ENCODE measurements at regions not wholly inside any gene's neighbourhood (a gene's known extent, or its start where the extent isn't known, plus 50 kb on each side); places are given as distances from the start of the nearest gene placed in this dataset.

GRCh38 chr2:2590841-2591541, 259.9 kb upstream of the MYT1L start:
- H3K36me3 Mint-ChIP-seq (ENCODE audit: low read depth), result peaks cover 5% of the 10 kb centered on the region
- no peak overlapping the region for H3K4me3 Mint-ChIP-seq
- H3K27me3 Mint-ChIP-seq (ENCODE audit: low read depth), result peaks cover 5% of the 10 kb centered on the region
- peaks cover 3% of the 10 kb centered on the region for H3K9me3 Mint-ChIP-seq
- peaks cover 8% of the 10 kb centered on the region for H3K4me1 Mint-ChIP-seq
- no peak for DNase-seq (ENCODE audit: low read depth, low spot score)
- peak overlapping the region; percentile 35 for H3K27ac Mint-ChIP-seq (ENCODE audit: unreplicated experiment)
- TF ChIP-seq CTCF (conservative IDR thresholded peaks at IDR 0.05), result no peak

GRCh38 chr2:2590141-2590540, 259.1 kb upstream of the MYT1L start:
- TF ChIP-seq CTCF (conservative IDR thresholded peaks at IDR 0.05), result no peak
- H3K27me3 Mint-ChIP-seq (ENCODE audit: low read depth), result peaks cover 5% of the 10 kb centered on the region
- H3K4me1 Mint-ChIP-seq, result peaks cover 8% of the 10 kb centered on the region
- no peak overlapping the region for H3K27ac Mint-ChIP-seq (ENCODE audit: unreplicated experiment)
- H3K9me3 Mint-ChIP-seq, result no peaks in the 10 kb centered on the region
- peaks cover 3% of the 10 kb centered on the region for H3K36me3 Mint-ChIP-seq (ENCODE audit: low read depth)
- H3K4me3 Mint-ChIP-seq, result no peak overlapping the region
- DNase-seq (ENCODE audit: low read depth, low spot score), result no peak

- Mint-ChIP-seq H3K27ac (ENCODE audit: unreplicated experiment) (no peak overlapping the region), H3K36me3 (ENCODE audit: low read depth) (no peaks in the 10 kb centered on the region), H3K27me3 (ENCODE audit: low read depth) (peaks cover 5% of the 10 kb centered on the region), H3K4me1 (peaks cover 8% of the 10 kb centered on the region), H3K9me3 (peaks cover 2% of the 10 kb centered on the region), H3K4me3 (no peak overlapping the region)
- no peak for TF ChIP-seq CTCF (conservative IDR thresholded peaks at IDR 0.05)
- DNase-seq (ENCODE audit: low read depth, low spot score), result no peak
Measured at GRCh38 chr2:2588777-2589176, 257.7 kb upstream of the MYT1L start.

GRCh38 chr2:2587354-2587753, 256.3 kb upstream of the MYT1L start:
- no peak overlapping the region for H3K27ac Mint-ChIP-seq (ENCODE audit: unreplicated experiment)
- no peak for TF ChIP-seq CTCF (conservative IDR thresholded peaks at IDR 0.05)
- peaks cover 2% of the 10 kb centered on the region for H3K9me3 Mint-ChIP-seq
- H3K27me3 Mint-ChIP-seq (ENCODE audit: low read depth), result peaks cover 4% of the 10 kb centered on the region
- H3K36me3 Mint-ChIP-seq (ENCODE audit: low read depth), result no peaks in the 10 kb centered on the region
- no peak for DNase-seq (ENCODE audit: low read depth, low spot score)
- no peak overlapping the region for H3K4me3 Mint-ChIP-seq
- H3K4me1 Mint-ChIP-seq, result peaks cover 8% of the 10 kb centered on the region

- no peaks in the 10 kb centered on the region for H3K36me3 Mint-ChIP-seq (ENCODE audit: low read depth)
- DNase-seq (ENCODE audit: low read depth, low spot score), result no peak
- TF ChIP-seq CTCF (conservative IDR thresholded peaks at IDR 0.05), result no peak
- peaks cover 4% of the 10 kb centered on the region for H3K27me3 Mint-ChIP-seq (ENCODE audit: low read depth)
- no peak overlapping the region for H3K4me3 Mint-ChIP-seq
- H3K4me1 Mint-ChIP-seq, result peaks cover 8% of the 10 kb centered on the region
- H3K27ac Mint-ChIP-seq (ENCODE audit: unreplicated experiment), result no peak overlapping the region
- H3K9me3 Mint-ChIP-seq, result peaks cover 2% of the 10 kb centered on the region
Measured at GRCh38 chr2:2586931-2587330, 255.9 kb upstream of the MYT1L start.
